ENCODE measurements at regions not wholly inside any gene's neighbourhood (a gene's known extent, or its start where the extent isn't known, plus 50 kb on each side); places are given as distances from the start of the nearest gene placed in this dataset.

- DNase-seq (ENCODE audit: low spot score): no peak
- H3K27ac ChIP-seq (ENCODE audit: low read depth in 1 of 2, low read length in 2 of 2): no peak overlapping the region
- H3K36me3 ChIP-seq (ENCODE audit: control insufficient read depth in 4 of 4, insufficient read depth in 3 of 4, low read depth in 1 of 4, low read length in 3 of 4): no peaks in the 10 kb centered on the region
- H3K4me1 ChIP-seq (ENCODE audit: control insufficient read depth in 4 of 4, insufficient read depth in 4 of 4, low read length in 3 of 4): no peaks in the 10 kb centered on the region
- no peaks in the 10 kb centered on the region for H3K27me3 ChIP-seq (ENCODE audit: control insufficient read depth in 4 of 4, insufficient read depth in 4 of 4, low read length in 3 of 4)
- no peak overlapping the region for H3K4me3 ChIP-seq (ENCODE audit: low read depth in 1 of 3, low read length in 3 of 3)
- TF ChIP-seq ATF3 (IDR thresholded peaks at IDR 0.05) (no peak), NR2F2 (IDR thresholded peaks at IDR 0.05) (no peak), FOXA1 (IDR thresholded peaks at IDR 0.05) (no peak), ZBTB33 (IDR thresholded peaks at IDR 0.05) (no peak), FOXA2 (IDR thresholded peaks at IDR 0.05) (no peak), YY1 (IDR thresholded peaks at IDR 0.05) (no peak), REST (IDR thresholded peaks at IDR 0.05) (no peak)
- H3K9ac ChIP-seq (ENCODE audit: low read depth in 1 of 2, low read length in 2 of 2): no peak overlapping the region
- WGBS: 67% methylated on average over 2 of the region's 2 CpGs
- no peaks in the 10 kb centered on the region for H3K9me3 ChIP-seq (ENCODE audit: control insufficient read depth in 4 of 4, low read length in 3 of 4)
Measured at GRCh38 chr21:24823247-24823646, 784.0 kb downstream of the MRPL39 start.

GRCh38 chr21:24785033-24785432 lies 822.2 kb downstream of the MRPL39 start:
- WGBS: 41% methylated on average over 3 of the region's 3 CpGs
- H3K27me3 ChIP-seq (ENCODE audit: control insufficient read depth in 4 of 4, insufficient read depth in 4 of 4, low read length in 3 of 4): no peaks in the 10 kb centered on the region

GRCh38 chr21:24781146-24781545 lies 826.1 kb downstream of the MRPL39 start:
- Histone ChIP-seq H3K9ac (ENCODE audit: low read depth in 1 of 2, low read length in 2 of 2) (no peak overlapping the region), H3K4me3 (ENCODE audit: low read depth in 1 of 3, low read length in 3 of 3) (no peak overlapping the region), H3K9me3 (ENCODE audit: control insufficient read depth in 4 of 4, low read length in 3 of 4) (no peaks in the 10 kb centered on the region), H3K27me3 (ENCODE audit: control insufficient read depth in 4 of 4, insufficient read depth in 4 of 4, low read length in 3 of 4) (no peaks in the 10 kb centered on the region), H3K36me3 (ENCODE audit: control insufficient read depth in 4 of 4, insufficient read depth in 3 of 4, low read depth in 1 of 4, low read length in 3 of 4) (no peaks in the 10 kb centered on the region), H3K4me1 (ENCODE audit: control insufficient read depth in 4 of 4, insufficient read depth in 4 of 4, low read length in 3 of 4) (no peaks in the 10 kb centered on the region), H3K27ac (ENCODE audit: low read depth in 1 of 2, low read length in 2 of 2) (no peak overlapping the region)
- no peak for TF ChIP-seq RAD21 (IDR thresholded peaks at IDR 0.05)
- TF ChIP-seq GABPA (IDR thresholded peaks at IDR 0.05 in 1 of 2, conservative IDR thresholded peaks at IDR 0.05 in 1 of 2): no peak
- TF ChIP-seq SP1 (IDR thresholded peaks at IDR 0.05): no peak
- TF ChIP-seq JUND (IDR thresholded peaks at IDR 0.05): no peak
- no peak for TF ChIP-seq YY1 (IDR thresholded peaks at IDR 0.05)
- no peak for TF ChIP-seq RXRA (IDR thresholded peaks at IDR 0.05)
- TF ChIP-seq CTCF (IDR thresholded peaks at IDR 0.05; ENCODE audit: low read depth, low read length, missing input control): no peak
- no peak for TF ChIP-seq TAF1 (conservative IDR thresholded peaks at IDR 0.05)
- TF ChIP-seq HNF4A (conservative IDR thresholded peaks at IDR 0.05): no peak
- TF ChIP-seq NR2F2 (IDR thresholded peaks at IDR 0.05): no peak
- TF ChIP-seq HNF4G (IDR thresholded peaks at IDR 0.05): no peak
- TF ChIP-seq MAX (IDR thresholded peaks at IDR 0.05): no peak
- TF ChIP-seq FOXA2 (IDR thresholded peaks at IDR 0.05): no peak
- no peak for DNase-seq (ENCODE audit: low spot score)
- WGBS: 52% methylated on average over 2 of the region's 2 CpGs

More at GRCh38 chr21:24785033-24785432, 822.2 kb downstream of the MRPL39 start:
- no peak for DNase-seq (ENCODE audit: low spot score)
- Histone ChIP-seq H3K4me3 (ENCODE audit: low read depth in 1 of 3, low read length in 3 of 3) (no peak overlapping the region), H3K9me3 (ENCODE audit: control insufficient read depth in 4 of 4, low read length in 3 of 4) (no peaks in the 10 kb centered on the region), H3K27ac (ENCODE audit: low read depth in 1 of 2, low read length in 2 of 2) (no peak overlapping the region), H3K4me1 (ENCODE audit: control insufficient read depth in 4 of 4, insufficient read depth in 4 of 4, low read length in 3 of 4) (no peaks in the 10 kb centered on the region), H3K9ac (ENCODE audit: low read depth in 1 of 2, low read length in 2 of 2) (no peak overlapping the region), H3K36me3 (ENCODE audit: control insufficient read depth in 4 of 4, insufficient read depth in 3 of 4, low read depth in 1 of 4, low read length in 3 of 4) (no peaks in the 10 kb centered on the region)
- TF ChIP-seq MAX (IDR thresholded peaks at IDR 0.05): no peak
- no peak for TF ChIP-seq HNF4A (conservative IDR thresholded peaks at IDR 0.05)
